Upper lobe of right lung (tissue), 1 donor: ENCODE measurements at regions not wholly inside any gene's neighbourhood (a gene's known extent, or its start where the extent isn't known, plus 50 kb on each side); places are given as distances from the start of the nearest gene placed in this dataset.

Experiments
- ATAC-seq: fragments of 200-7000 bp; cut with Tn5 transposase; one replicate; pipeline ENCODE4 v1.9.1; 2020; ENCODE audit warnings: mild to moderate bottlenecking, moderate library complexity
- DNase-seq: peaks from one replicate; pipeline ENCODE4 v3.0.0-alpha.2; 2020
- H3K27ac ChIP-seq: fragments of 200-600 bp; one replicate; pipeline ENCODE4 v1.8.0; 2022
- H3K27me3 ChIP-seq: fragments of 200-600 bp; one replicate; pipeline ENCODE4 v1.8.0; 2022; ENCODE audit warnings: mild to moderate bottlenecking
- H3K36me3 ChIP-seq: fragments of 200-600 bp; one replicate; pipeline ENCODE4 v1.8.0; 2022
- H3K4me1 ChIP-seq: fragments of 200-600 bp; one replicate; pipeline ENCODE4 v1.8.0; 2022
- H3K4me3 ChIP-seq: fragments of 200-600 bp; one replicate; pipeline ENCODE4 v1.8.0; 2022; ENCODE audit warnings: mild to moderate bottlenecking
- H3K9me3 ChIP-seq: fragments of 200-600 bp; one replicate; pipeline ENCODE4 v1.8.0; 2022
- intact Hi-C: fragments of 100-400 bp; cut with DNase I; formaldehyde crosslinking; loops from one replicate; pipeline ENCODE4 v1.11.0; 2022
- TF ChIP-seq, protein P1 (sequence below): fragments of 200-600 bp; IDR thresholded peaks from one replicate; pipeline ENCODE4 v1.8.0; 2022; ENCODE audit warnings: antibody characterized with exemption
- donor health status: DM: no; HTN: yes; CAD: no; lungs with severe emphysema.

DNA sequence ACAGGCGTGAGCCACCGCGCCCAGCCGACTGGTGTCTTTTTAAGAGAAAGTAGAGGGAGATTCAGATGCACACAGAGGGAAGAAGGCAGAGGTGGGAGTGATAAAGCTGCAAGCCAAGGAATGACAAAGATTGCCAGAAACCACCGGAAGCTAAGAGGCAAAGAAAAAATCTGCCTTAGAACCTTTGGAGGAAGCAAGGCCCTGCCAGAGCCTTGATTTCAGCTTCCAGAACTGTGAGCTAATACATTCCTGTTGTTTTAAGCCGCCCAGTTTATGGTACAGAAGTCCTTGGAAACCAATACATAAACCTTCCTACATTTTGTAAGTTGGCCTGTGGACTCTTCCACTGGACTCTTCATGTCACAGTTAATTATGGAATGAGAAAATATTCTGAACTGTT is 71.7 kb upstream of the SOX21 start:
- intact Hi-C loops: no loop called here
- ATAC-seq (no peak), DNase-seq (no peak)
- Histone ChIP-seq H3K4me1 (no peaks in the 10 kb centered on the region), H3K36me3 (no peaks in the 10 kb centered on the region), H3K4me3 (no peak overlapping the region), H3K9me3 (no peaks in the 10 kb centered on the region), H3K27ac (no peak overlapping the region), H3K27me3 (no peaks in the 10 kb centered on the region)
- TF ChIP-seq, protein P1, sequence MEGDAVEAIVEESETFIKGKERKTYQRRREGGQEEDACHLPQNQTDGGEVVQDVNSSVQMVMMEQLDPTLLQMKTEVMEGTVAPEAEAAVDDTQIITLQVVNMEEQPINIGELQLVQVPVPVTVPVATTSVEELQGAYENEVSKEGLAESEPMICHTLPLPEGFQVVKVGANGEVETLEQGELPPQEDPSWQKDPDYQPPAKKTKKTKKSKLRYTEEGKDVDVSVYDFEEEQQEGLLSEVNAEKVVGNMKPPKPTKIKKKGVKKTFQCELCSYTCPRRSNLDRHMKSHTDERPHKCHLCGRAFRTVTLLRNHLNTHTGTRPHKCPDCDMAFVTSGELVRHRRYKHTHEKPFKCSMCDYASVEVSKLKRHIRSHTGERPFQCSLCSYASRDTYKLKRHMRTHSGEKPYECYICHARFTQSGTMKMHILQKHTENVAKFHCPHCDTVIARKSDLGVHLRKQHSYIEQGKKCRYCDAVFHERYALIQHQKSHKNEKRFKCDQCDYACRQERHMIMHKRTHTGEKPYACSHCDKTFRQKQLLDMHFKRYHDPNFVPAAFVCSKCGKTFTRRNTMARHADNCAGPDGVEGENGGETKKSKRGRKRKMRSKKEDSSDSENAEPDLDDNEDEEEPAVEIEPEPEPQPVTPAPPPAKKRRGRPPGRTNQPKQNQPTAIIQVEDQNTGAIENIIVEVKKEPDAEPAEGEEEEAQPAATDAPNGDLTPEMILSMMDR: no peak

DNA sequence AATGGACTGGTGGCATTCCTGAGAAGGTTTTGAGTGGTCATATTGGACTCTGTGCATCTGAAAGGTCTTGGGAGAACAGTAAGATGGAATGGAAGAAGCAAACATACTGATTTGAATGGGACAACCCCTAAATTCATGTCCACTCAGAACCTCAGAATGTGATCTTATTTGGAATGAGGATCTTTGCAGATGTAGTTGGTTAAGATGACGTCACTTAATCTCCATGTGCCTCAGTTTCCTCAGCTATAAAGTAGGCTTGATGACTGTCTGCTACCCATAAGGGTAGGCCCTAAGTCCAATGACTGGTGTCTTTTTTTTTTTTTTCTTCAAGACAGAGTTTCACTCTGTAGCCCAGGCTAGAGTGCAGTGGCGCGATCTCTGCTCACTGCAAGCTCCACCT is 71.1 kb upstream of the SOX21 start:
- no peak for DNase-seq
- H3K4me1 ChIP-seq: no peaks in the 10 kb centered on the region
- intact Hi-C loops: no loop called here
- no peak for ATAC-seq
- no peak overlapping the region for H3K27ac ChIP-seq
- no peaks in the 10 kb centered on the region for H3K27me3 ChIP-seq
- H3K9me3 ChIP-seq: no peaks in the 10 kb centered on the region
- no peaks in the 10 kb centered on the region for H3K36me3 ChIP-seq
- TF ChIP-seq, protein P1: no peak
- no peak overlapping the region for H3K4me3 ChIP-seq

DNA sequence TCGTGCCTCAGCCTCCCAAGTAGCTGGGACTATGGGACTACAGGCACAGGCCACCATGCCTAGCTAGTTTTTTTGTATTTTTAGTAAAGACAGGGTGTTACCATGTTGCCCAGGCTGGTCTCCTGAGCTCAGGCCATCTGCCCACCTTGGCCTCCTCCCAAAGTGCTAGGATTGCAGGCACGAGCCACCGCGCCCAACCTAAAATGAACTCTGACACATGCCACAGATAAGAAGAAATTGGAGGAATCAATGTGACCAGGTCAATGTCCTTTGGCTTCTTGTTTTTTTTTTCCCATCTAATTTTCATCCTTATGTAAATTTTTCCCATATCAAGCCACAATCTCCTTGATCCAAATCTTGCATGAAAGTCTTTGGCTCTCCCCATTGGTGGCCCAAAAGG is 68.1 kb upstream of the SOX21 start:
- Histone ChIP-seq H3K4me1 (no peaks in the 10 kb centered on the region), H3K4me3 (no peak overlapping the region), H3K9me3 (no peaks in the 10 kb centered on the region), H3K36me3 (no peaks in the 10 kb centered on the region), H3K27me3 (no peaks in the 10 kb centered on the region), H3K27ac (no peak overlapping the region)
- DNase-seq (no peak), ATAC-seq (no peak)
- TF ChIP-seq, protein P1: no peak
- intact Hi-C loops: no loop called here

DNA sequence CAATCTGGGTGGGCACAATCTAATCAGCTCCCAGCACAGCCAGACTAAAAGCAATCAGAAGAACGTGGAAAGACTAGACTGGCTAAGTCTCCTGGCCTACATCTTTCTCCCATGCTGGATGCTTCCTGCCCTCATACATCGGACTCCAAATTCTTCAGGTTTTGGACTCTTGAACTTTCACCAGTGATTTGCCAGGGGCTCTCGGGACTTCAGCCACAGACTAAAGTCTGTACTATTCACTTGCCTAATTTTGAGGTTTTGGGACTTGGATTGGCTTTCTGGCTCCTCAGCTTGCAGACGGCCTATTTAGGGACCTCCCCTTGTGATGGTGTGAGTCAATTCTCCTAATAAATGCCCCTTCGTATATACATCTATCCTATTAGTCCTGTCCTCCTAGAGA is 66.6 kb upstream of the SOX21 start:
- H3K36me3 ChIP-seq: no peaks in the 10 kb centered on the region
- TF ChIP-seq, protein P1: no peak
- intact Hi-C loops: no loop called here
- no peaks in the 10 kb centered on the region for H3K9me3 ChIP-seq
- DNase-seq: no peak
- H3K4me1 ChIP-seq: no peaks in the 10 kb centered on the region
- no peaks in the 10 kb centered on the region for H3K27me3 ChIP-seq
- ATAC-seq: no peak
- no peak overlapping the region for H3K4me3 ChIP-seq
- H3K27ac ChIP-seq: no peak overlapping the region

DNA sequence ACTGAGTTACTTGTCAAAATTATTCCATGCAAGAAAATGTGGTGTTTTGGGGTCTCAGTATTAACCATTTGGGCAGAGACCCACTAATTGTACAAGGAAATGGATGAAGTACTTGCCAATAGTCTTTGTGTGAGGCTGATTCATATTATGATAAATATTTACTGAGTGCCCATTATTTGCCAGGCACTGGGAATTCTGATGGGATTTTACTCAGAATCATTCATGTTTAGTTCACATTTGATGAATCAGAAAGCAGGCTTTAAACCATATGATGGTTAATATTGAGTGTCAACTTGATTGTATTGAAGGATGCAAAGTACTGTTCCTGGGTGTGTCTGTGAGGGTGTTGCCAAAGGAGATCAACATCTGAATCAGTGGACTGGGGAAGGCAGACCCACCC is 66.2 kb upstream of the SOX21 start:
- Histone ChIP-seq H3K27me3 (no peaks in the 10 kb centered on the region), H3K9me3 (no peaks in the 10 kb centered on the region), H3K27ac (no peak overlapping the region), H3K36me3 (no peaks in the 10 kb centered on the region), H3K4me1 (no peaks in the 10 kb centered on the region), H3K4me3 (no peak overlapping the region)
- intact Hi-C loops: no loop called here
- DNase-seq (no peak), ATAC-seq (no peak)
- TF ChIP-seq, protein P1: no peak

DNA sequence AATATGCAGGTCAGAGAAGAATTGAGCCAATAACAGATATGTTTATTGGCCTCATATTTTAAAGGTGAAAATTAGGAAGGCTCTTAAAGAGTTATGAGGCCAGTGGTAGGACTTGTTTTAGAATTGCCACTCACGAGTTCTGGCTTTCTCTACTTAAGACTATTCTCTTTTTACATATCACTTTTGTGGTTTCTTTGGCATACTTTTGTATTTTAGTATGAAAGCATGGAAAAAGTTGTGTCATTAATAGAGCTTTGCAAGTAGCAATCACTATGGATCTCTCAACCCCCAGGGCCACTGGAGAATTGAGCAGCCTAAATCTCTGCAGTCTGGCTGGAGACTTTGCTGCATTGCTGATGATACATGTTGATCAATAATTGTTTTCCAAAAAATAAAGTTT is 64.6 kb upstream of the SOX21 start:
- Histone ChIP-seq H3K27ac (no peak overlapping the region), H3K4me3 (no peak overlapping the region), H3K4me1 (no peaks in the 10 kb centered on the region), H3K36me3 (no peaks in the 10 kb centered on the region), H3K9me3 (no peaks in the 10 kb centered on the region), H3K27me3 (no peaks in the 10 kb centered on the region)
- DNase-seq (no peak), ATAC-seq (no peak)
- TF ChIP-seq, protein P1: no peak
- intact Hi-C loops: no loop called here
